SK-N-SH (cell line): ENCODE measurements at regions not wholly inside any gene's neighbourhood (a gene's known extent, or its start where the extent isn't known, plus 50 kb on each side); places are given as distances from the start of the nearest gene placed in this dataset.

Source experiments
- TF ChIP-seq, protein P1 (sequence below): IDR thresholded peaks from 2 replicates; pipeline ENCODE4 v1.4.0; 2012; ENCODE audit warnings: low read depth, borderline replicate concordance
- TF ChIP-seq, protein P2 (sequence below): fragments of 200-600 bp; sonication (generic); IDR thresholded peaks from 2 replicates; pipeline ENCODE4 v1.6.1; 2017; ENCODE audit warnings: antibody characterized with exemption, mild to moderate bottlenecking, moderate library complexity

DNA sequence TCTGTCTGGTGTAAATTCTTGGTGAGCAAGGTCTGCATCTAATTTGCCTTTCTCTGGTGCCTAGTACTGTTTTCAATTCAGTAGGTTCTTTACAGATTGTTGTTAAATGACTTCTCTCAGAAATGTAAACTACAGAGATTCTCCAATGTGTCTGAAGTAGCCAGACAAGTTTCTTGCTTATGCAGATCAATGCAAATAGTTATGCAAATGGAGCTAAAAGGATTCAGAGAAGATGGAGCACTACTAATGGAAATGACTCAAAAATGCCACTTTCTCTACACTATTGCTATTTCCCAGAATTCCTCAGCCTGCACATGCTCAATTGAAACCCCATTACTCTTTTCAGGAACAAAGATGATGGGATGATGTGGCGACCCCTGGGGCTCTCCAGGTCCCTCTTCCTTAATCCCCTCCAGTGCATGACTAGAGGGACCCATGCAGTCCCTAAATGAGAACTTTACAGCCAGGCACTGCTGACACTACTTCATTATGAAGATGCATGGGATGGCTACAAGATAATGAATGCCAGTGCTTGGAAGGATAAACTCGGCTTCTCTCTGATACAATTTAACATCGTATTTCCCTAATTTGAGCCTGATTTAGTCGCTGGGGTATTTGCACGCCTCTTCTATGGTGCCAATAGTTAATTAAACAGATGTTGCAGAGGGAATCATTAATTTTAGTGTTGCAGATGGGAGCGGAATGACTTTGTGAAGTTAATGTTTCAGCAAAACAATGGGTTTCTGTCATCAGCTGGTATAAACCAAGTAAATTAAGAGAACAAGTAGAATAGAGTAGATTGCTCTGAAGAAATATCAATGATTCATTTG, 753.2 kb downstream of the TLR4 start:
- TF ChIP-seq, protein P1, sequence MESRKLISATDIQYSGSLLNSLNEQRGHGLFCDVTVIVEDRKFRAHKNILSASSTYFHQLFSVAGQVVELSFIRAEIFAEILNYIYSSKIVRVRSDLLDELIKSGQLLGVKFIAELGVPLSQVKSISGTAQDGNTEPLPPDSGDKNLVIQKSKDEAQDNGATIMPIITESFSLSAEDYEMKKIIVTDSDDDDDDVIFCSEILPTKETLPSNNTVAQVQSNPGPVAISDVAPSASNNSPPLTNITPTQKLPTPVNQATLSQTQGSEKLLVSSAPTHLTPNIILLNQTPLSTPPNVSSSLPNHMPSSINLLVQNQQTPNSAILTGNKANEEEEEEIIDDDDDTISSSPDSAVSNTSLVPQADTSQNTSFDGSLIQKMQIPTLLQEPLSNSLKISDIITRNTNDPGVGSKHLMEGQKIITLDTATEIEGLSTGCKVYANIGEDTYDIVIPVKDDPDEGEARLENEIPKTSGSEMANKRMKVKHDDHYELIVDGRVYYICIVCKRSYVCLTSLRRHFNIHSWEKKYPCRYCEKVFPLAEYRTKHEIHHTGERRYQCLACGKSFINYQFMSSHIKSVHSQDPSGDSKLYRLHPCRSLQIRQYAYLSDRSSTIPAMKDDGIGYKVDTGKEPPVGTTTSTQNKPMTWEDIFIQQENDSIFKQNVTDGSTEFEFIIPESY, result no peak
- TF ChIP-seq, protein P2, sequence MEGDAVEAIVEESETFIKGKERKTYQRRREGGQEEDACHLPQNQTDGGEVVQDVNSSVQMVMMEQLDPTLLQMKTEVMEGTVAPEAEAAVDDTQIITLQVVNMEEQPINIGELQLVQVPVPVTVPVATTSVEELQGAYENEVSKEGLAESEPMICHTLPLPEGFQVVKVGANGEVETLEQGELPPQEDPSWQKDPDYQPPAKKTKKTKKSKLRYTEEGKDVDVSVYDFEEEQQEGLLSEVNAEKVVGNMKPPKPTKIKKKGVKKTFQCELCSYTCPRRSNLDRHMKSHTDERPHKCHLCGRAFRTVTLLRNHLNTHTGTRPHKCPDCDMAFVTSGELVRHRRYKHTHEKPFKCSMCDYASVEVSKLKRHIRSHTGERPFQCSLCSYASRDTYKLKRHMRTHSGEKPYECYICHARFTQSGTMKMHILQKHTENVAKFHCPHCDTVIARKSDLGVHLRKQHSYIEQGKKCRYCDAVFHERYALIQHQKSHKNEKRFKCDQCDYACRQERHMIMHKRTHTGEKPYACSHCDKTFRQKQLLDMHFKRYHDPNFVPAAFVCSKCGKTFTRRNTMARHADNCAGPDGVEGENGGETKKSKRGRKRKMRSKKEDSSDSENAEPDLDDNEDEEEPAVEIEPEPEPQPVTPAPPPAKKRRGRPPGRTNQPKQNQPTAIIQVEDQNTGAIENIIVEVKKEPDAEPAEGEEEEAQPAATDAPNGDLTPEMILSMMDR, result no peak
